Stomach (tissue), 8 donors: ENCODE measurements at regions not wholly inside any gene's neighbourhood (a gene's known extent, or its start where the extent isn't known, plus 50 kb on each side); places are given as distances from the start of the nearest gene placed in this dataset.

ENCODE experiments used
- DNase-seq, 2 donors: peaks; one replicate each; pipeline versions ENCODE4 v3.0.0 to v3.0.0-alpha.2; 2013 to 2019
- H3K27ac ChIP-seq, 5 donors: fragments of 200-600 bp in 4 of 5; sonication (generic) in 4 of 5; one replicate each; pipeline ENCODE4 v1.5.1; 2013 to 2019; ENCODE audit warnings: mild to moderate bottlenecking in 1 of 5, moderate library complexity in 1 of 5
- H3K27me3 ChIP-seq, 3 donors: fragments of 200-600 bp; sonication (generic); one replicate each; pipeline ENCODE4 v1.5.1; 2017 to 2019; ENCODE audit warnings: mixed run types in 1 of 3
- H3K36me3 ChIP-seq, 4 donors: fragments of 200-600 bp; sonication (generic); 1 replicate in 3 of 4; 2 replicates in 1 of 4; pipeline ENCODE4 v1.5.1; 2016 to 2019
- H3K4me1 ChIP-seq, 4 donors: fragments of 200-600 bp; sonication (generic); one replicate each; pipeline ENCODE4 v1.5.1; 2016 to 2019
- H3K4me3 ChIP-seq, 4 donors: fragments of 200-600 bp; sonication (generic) in 3 of 4; one replicate each; pipeline ENCODE4 v1.5.1; 2016 to 2019; ENCODE audit warnings: mild to moderate bottlenecking in 1 of 4
- H3K9me3 ChIP-seq, 4 donors: fragments of 200-600 bp; sonication (generic); one replicate each; pipeline ENCODE4 v1.5.1; 2016 to 2019
- CTCF ChIP-seq, 7 experiments: fragments of 450-650 bp in 4 of 7; fragments of 200-600 bp in 3 of 7; sonication (generic) in 3 of 7; IDR thresholded peaks; one replicate each; pipeline ENCODE4 v1.5.1; 2016 to 2019; ENCODE audit warnings: antibody characterized with exemption in 7 of 7, control low read depth in 2 of 7, mild to moderate bottlenecking in 1 of 7
- EP300 ChIP-seq: sonication (generic); formaldehyde crosslinking; IDR thresholded peaks from one replicate; pipeline ENCODE4 v1.6.1; 2017; ENCODE audit warnings: antibody characterized with exemption
- POLR2A ChIP-seq, 4 donors: fragments of 450-650 bp; IDR thresholded peaks; one replicate each; pipeline ENCODE4 v1.6.1; 2016; ENCODE audit warnings: antibody characterized with exemption in 4 of 4, control low read depth in 2 of 4, mild to moderate bottlenecking in 1 of 4, moderate library complexity in 1 of 4
- POLR2AphosphoS5 ChIP-seq, 3 donors: sonication (generic); formaldehyde crosslinking; IDR thresholded peaks; one replicate each; pipeline ENCODE4 v1.6.1; 2016; ENCODE audit warnings: antibody characterized with exemption in 3 of 3
- WGBS, 5 donors: extraction: QIAGEN DNeasy Blood & Tissue Kit in 3 of 5; methylation state at CpG; one replicate each; pipeline versions ENCODE4 v1.1.5 to v1.1.7; 2013 to 2018; 5-methylcytosine and 5-hydroxymethylcytosine counted together
- intact Hi-C: fragments of 100-400 bp; cut with DNase I; formaldehyde crosslinking; loops from one replicate; pipeline ENCODE4 v1.15.1; 2023; ENCODE audit warnings: low total_unique reads
- donor health status: healthy with polysubstance abuse.
- donor health status: Bipolar disorder and iron deficiency.
- donor health status: healthy.

DNA sequence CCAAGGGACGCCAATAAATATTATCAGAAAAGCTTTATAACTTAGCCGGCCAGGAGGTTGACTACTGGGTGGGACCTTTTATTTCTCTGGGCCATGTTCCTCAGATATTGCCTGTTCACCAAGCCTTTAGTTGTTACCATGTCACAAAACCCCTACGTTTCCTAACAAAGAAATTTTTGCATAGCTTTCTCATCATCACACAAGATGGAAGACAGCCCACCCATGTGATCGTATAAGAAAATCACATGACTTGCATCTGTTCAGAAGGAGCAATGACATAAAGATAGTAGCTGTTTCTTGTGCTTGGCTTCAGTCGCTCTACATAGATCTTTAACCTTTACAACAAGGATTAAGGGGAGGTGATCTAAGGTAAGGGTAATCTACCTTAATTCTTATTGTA, 88.9 kb upstream of the NGF start:
- no peak for TF ChIP-seq CTCF (IDR thresholded peaks at IDR 0.05)
- no peak for TF ChIP-seq POLR2AphosphoS5 (IDR thresholded peaks at IDR 0.05)
- TF ChIP-seq POLR2A (IDR thresholded peaks at IDR 0.05) = no peak
- no peak for TF ChIP-seq EP300
- WGBS, 5 donors = 90 to 95% (median 91%) methylated on average over 5 of the region's 5 CpGs
- intact Hi-C loops = no loop called here

DNA sequence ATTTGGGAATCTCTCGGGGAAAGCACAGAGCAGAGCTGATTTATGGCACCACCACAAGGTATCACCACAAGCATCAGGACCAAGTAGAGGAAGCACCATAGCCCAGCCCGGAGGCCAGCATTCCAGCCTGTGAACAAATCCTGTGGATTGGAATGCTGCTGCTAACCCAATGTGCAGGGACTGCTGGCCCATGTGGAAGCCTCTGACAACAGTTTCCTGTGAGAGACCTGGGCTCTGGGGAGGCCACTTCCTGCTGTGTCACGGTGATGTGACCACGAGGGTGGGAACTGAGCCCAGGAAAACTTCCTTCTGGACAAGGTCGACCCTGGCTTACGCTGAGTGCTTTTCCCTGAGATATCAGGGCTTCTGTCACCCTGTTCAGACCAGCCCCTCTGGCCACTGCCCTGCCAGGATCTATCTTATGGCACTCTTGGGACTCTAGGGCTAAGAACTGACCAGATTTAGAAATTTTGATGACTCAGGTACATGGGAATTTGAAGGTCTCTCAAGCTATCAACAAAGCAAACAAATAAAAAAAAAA, 88.3 kb upstream of the NGF start:
- Histone ChIP-seq H3K36me3 (no peaks in the 10 kb centered on the region), H3K9me3 (no peaks in the 10 kb centered on the region), H3K4me3 (no peak overlapping the region), H3K4me1 (no peaks in the 10 kb centered on the region), H3K27ac (no peak overlapping the region), H3K27me3 (no peaks in the 10 kb centered on the region)
- WGBS, 5 donors = 31 to 60% (median 51%) methylated on average over 6 of the region's 6 CpGs
- peak in 1 of 2 donors; percentile 46 for DNase-seq
- intact Hi-C loops = no loop called here
- no peak for TF ChIP-seq EP300

More for the DNA sequence above, 88.9 kb upstream of the NGF start:
- Histone ChIP-seq H3K4me1 (no peaks in the 10 kb centered on the region), H3K36me3 (no peaks in the 10 kb centered on the region), H3K27me3 (no peaks in the 10 kb centered on the region), H3K4me3 (no peak overlapping the region), H3K27ac (no peak overlapping the region), H3K9me3 (no peaks in the 10 kb centered on the region)
- no peak for DNase-seq

- no peaks in the 10 kb centered on the region for H3K27me3 ChIP-seq
- intact Hi-C loops = no loop called here
- DNase-seq = no peak
- no peak overlapping the region for H3K27ac ChIP-seq
- H3K4me3 ChIP-seq = no peak overlapping the region
- TF ChIP-seq POLR2AphosphoS5 (IDR thresholded peaks at IDR 0.05) (no peak), EP300 (no peak), CTCF (IDR thresholded peaks at IDR 0.05) (no peak), POLR2A (IDR thresholded peaks at IDR 0.05) (no peak)
- no peaks in the 10 kb centered on the region for H3K36me3 ChIP-seq
- no peaks in the 10 kb centered on the region for H3K4me1 ChIP-seq
- H3K9me3 ChIP-seq = no peaks in the 10 kb centered on the region
- 91 to 96% (median 92%) methylated on average over 5 of the region's 5 CpGs for WGBS, 5 donors
These were observed 87.4 kb upstream of the NGF start for GRCh38 chr1:115425442-115425841.

DNA sequence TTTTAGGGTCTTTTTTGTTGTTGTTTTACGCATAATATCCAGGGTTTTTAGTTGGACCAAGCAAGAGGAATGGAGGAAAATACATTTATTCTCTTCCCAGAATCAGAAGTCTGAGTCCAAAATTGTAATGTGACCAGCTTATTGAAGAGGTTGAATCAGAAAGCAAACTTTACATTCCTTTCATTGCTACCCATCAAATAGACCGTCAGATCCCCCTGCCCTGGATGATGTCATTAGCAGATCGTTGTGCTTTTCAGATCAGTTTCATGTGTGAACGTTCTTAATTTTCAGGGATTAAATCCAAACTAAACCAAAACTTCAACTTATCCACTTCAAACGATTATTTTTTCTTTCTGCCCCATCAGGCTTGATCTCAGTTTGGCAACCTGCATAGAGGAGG, 85.7 kb upstream of the NGF start:
- intact Hi-C loops = no loop called here
- Histone ChIP-seq H3K9me3 (no peaks in the 10 kb centered on the region), H3K27ac (no peak overlapping the region), H3K27me3 (no peaks in the 10 kb centered on the region), H3K4me1 (no peaks in the 10 kb centered on the region), H3K36me3 (no peaks in the 10 kb centered on the region), H3K4me3 (no peak overlapping the region)
- DNase-seq = no peak
- 61 to 74% (median 71%) methylated on average over 5 of the region's 5 CpGs for WGBS, 5 donors
- TF ChIP-seq POLR2A (IDR thresholded peaks at IDR 0.05) (no peak), POLR2AphosphoS5 (IDR thresholded peaks at IDR 0.05) (no peak), CTCF (IDR thresholded peaks at IDR 0.05) (no peak), EP300 (no peak)

GRCh38 chr1:115419571-115419970, 81.5 kb upstream of the NGF start:
- TF ChIP-seq POLR2AphosphoS5 (IDR thresholded peaks at IDR 0.05) = no peak
- TF ChIP-seq POLR2A (IDR thresholded peaks at IDR 0.05) = no peak
- TF ChIP-seq CTCF (IDR thresholded peaks at IDR 0.05) = no peak
- TF ChIP-seq EP300 = no peak
- no peak overlapping the region for H3K4me3 ChIP-seq
- WGBS, 5 donors = 44 to 79% (median 50%) methylated on average over 2 to 3 of the region's 3 CpGs

More at GRCh38 chr1:115419571-115419970, 81.5 kb upstream of the NGF start:
- intact Hi-C loops = no loop called here
- Histone ChIP-seq H3K27ac (no peak overlapping the region), H3K36me3 (no peaks in the 10 kb centered on the region), H3K27me3 (no peaks in the 10 kb centered on the region), H3K9me3 (no peaks in the 10 kb centered on the region), H3K4me1 (no peaks in the 10 kb centered on the region)
- no peak for DNase-seq
